Lower lobe of right lung (tissue), 2 donors: ENCODE measurements at regions not wholly inside any gene's neighbourhood (a gene's known extent, or its start where the extent isn't known, plus 50 kb on each side); places are given as distances from the start of the nearest gene placed in this dataset.
"Not testable (repeated sequence)": the region's sequence is repeated elsewhere in the genome, so short reads cannot be mapped to it uniquely, and the experiment has no call there.

Experiments used
- ATAC-seq, 2 donors: fragments of 200-7000 bp; cut with Tn5 transposase; one replicate each; pipeline ENCODE4 v1.9.1; 2020 to 2022; ENCODE audit warnings: mild to moderate bottlenecking in 2 of 2, moderate library complexity in 2 of 2
- DNase-seq: peaks from one replicate; pipeline ENCODE4 v3.0.0-alpha.2; 2020
- H3K27ac ChIP-seq: fragments of 200-600 bp; one replicate; pipeline ENCODE4 v1.8.0; 2022
- H3K27me3 ChIP-seq: fragments of 200-600 bp; one replicate; pipeline ENCODE4 v1.8.0; 2022; ENCODE audit warnings: low read depth
- H3K36me3 ChIP-seq: fragments of 200-600 bp; one replicate; pipeline ENCODE4 v1.8.0; 2022; ENCODE audit warnings: mild to moderate bottlenecking
- H3K4me1 ChIP-seq: fragments of 200-600 bp; one replicate; pipeline ENCODE4 v1.8.0; 2022
- H3K4me3 ChIP-seq: fragments of 200-600 bp; one replicate; pipeline ENCODE4 v1.8.0; 2022; ENCODE audit warnings: mild to moderate bottlenecking
- H3K9me3 ChIP-seq: fragments of 200-600 bp; one replicate; pipeline ENCODE4 v1.8.0; 2022
- CTCF ChIP-seq: fragments of 200-600 bp; IDR thresholded peaks from one replicate; pipeline ENCODE4 v1.8.0; 2022; ENCODE audit warnings: antibody characterized with exemption, mild to moderate bottlenecking
- intact Hi-C: fragments of 100-400 bp; cut with DNase I; formaldehyde crosslinking; loops from one replicate; pipeline ENCODE4 v1.11.0; 2022
- donor health status: DM: no; HTN: yes; CAD: no; lungs with severe emphysema.

GRCh38 chr4:189613207-189613606, 327.5 kb upstream of the FRG1 start:
- H3K27ac ChIP-seq: no peak overlapping the region
- no peak overlapping the region for H3K4me3 ChIP-seq
- H3K27me3 ChIP-seq: no peaks in the 10 kb centered on the region
- DNase-seq: no peak
- intact Hi-C loops: no loop called here
- no peak for ATAC-seq
- TF ChIP-seq CTCF: no peak
- no peaks in the 10 kb centered on the region for H3K36me3 ChIP-seq
- H3K9me3 ChIP-seq: no peaks in the 10 kb centered on the region
- no peaks in the 10 kb centered on the region for H3K4me1 ChIP-seq

DNA sequence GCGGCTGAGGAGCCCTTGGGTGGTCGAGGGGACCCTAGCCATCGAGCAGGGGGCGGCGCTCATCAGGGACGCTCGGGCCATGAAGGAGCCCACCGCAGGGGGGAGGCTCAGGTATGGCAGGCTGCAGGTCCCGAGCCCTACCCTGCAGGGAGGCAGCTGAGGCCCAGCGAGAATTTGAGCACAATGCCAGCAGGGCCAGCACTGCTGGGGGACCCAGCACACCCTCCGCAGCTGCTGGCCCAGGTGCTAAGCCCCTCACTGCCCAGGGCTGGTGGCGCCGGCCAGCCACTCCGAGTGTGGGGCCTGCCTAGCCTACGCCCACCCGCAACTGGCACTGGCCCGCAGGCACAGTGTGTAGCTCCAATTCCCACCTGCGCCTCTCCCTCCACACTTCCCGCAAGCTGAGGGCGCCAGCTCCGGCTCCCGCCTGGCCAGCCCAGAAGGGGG, 325.4 kb upstream of the FRG1 start:
- H3K9me3 ChIP-seq: no peaks in the 10 kb centered on the region
- intact Hi-C loops: no loop called here
- no peaks in the 10 kb centered on the region for H3K4me1 ChIP-seq
- no peak for TF ChIP-seq CTCF
- ATAC-seq: no peak
- no peak overlapping the region for H3K4me3 ChIP-seq
- no peaks in the 10 kb centered on the region for H3K36me3 ChIP-seq
- DNase-seq: no peak
- H3K27me3 ChIP-seq: no peaks in the 10 kb centered on the region
- no peak overlapping the region for H3K27ac ChIP-seq

- DNase-seq, H3K9me3 ChIP-seq, H3K4me3 ChIP-seq, H3K4me1 ChIP-seq, intact Hi-C loops, H3K27ac ChIP-seq, H3K27me3 ChIP-seq, H3K36me3 ChIP-seq, ATAC-seq: not testable (repeated sequence)
Measured at GRCh38 chr4:189617741-189618140, 322.9 kb upstream of the FRG1 start.

DNA sequence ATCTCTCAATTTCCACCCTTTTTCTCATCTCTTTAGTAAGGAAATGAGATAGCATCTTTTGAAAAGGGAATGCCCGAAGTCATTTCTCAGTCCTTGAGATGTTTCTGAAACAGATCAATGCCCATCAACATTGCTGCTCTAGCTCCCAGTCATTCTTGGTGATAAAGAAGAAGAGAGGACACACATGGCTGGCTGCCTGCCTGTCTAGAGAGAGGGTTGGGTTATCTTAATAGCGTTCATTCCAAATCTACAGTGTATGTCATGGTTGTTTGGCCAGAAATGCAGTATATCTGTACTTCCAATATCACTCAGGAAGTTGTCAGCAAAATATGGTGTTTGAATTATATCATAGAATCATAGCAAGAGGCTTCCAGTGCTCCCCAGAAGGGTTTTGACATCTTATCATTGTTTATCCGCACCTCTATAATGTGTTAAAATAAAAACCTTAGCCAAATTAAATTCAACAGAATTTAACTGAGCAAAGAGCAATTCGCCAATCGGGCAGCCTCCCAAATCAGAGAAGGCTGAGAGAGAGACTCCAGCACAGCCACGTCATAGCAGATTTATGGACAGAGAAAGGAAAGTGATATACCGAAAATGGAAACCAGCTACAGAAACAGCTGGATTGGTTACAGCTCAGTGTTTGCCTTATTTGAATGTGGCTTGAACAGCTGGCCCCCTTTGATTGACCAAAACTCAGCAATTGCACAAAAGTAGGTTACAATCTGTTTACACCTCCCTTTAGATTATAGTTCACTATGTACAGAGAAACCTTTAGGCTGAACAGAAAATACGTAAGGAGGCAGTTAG, 321.0 kb upstream of the FRG1 start:
- H3K36me3 ChIP-seq, intact Hi-C loops, H3K4me1 ChIP-seq, H3K27ac ChIP-seq, H3K27me3 ChIP-seq, H3K4me3 ChIP-seq, H3K9me3 ChIP-seq, DNase-seq, ATAC-seq: not testable (repeated sequence)

GRCh38 chr4:189622574-189622973, 318.1 kb upstream of the FRG1 start:
- H3K4me1 ChIP-seq, H3K36me3 ChIP-seq, intact Hi-C loops, H3K27me3 ChIP-seq, H3K4me3 ChIP-seq, H3K9me3 ChIP-seq, DNase-seq, H3K27ac ChIP-seq: not testable (repeated sequence)
- peak in 1 of 2 donors; percentile 59 for ATAC-seq

GRCh38 chr4:189627041-189627440, 313.6 kb upstream of the FRG1 start:
- H3K9me3 ChIP-seq, intact Hi-C loops, ATAC-seq, H3K4me3 ChIP-seq, H3K4me1 ChIP-seq, H3K27ac ChIP-seq, DNase-seq, H3K27me3 ChIP-seq, H3K36me3 ChIP-seq: not testable (repeated sequence)

- not testable (repeated sequence) for ATAC-seq
Measured at GRCh38 chr4:189629733-189630132, 310.9 kb upstream of the FRG1 start.

DNA sequence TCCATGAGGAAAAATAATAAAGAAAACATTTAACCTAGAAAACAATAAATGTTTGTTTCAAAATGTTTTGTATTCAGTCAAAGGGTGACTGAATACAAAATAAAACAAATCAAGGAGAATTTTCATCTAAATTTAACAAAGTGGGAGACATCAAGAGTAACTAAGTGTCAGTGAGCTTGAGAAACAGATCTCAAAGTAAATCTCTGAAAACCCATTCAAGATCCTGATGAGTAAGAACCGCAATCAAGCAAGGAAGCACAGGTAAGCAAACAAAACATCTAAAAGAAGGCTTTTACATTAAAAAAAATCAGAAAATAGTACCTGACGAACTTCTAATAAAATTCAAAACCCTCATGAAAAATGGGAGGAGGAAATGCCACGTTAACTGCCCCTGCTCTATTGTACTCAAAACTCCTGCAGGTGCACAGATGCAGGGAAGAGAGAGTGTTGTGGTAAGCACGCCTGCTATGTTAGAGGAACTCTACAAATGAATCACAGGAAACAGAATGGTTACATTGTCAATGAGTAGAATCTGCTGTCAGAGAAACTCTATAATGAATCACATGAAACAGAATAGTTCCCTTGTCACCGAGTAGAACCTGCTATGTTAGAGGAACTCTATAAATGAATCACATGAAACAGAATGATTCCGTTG, 309.6 kb upstream of the FRG1 start:
- intact Hi-C loops, ATAC-seq, H3K27ac ChIP-seq, H3K4me1 ChIP-seq, DNase-seq, H3K36me3 ChIP-seq, H3K27me3 ChIP-seq, H3K4me3 ChIP-seq, H3K9me3 ChIP-seq: not testable (repeated sequence)

More at GRCh38 chr4:189629733-189630132, 310.9 kb upstream of the FRG1 start:
- intact Hi-C loops, H3K27me3 ChIP-seq, H3K4me3 ChIP-seq, H3K9me3 ChIP-seq, H3K36me3 ChIP-seq, DNase-seq, H3K27ac ChIP-seq, H3K4me1 ChIP-seq: not testable (repeated sequence)

DNA sequence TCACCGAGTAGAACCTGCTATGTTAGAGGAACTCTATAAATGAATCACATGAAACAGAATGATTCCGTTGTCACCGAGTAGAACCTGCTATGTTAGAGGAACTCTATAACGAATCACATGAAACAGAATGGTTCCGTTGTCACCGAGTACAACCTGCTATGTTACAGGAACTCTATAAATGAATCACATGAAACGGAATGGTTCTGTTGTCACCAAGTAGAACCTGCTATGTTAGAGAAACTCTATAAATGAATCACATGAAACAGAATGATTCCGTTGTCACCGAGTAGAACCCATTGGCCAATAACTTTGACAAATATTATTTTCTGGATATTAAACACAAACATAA, 309.1 kb upstream of the FRG1 start:
- DNase-seq, H3K4me3 ChIP-seq, ATAC-seq, H3K27ac ChIP-seq, H3K27me3 ChIP-seq, H3K4me1 ChIP-seq, H3K36me3 ChIP-seq, H3K9me3 ChIP-seq, intact Hi-C loops: not testable (repeated sequence)

- intact Hi-C loops, H3K9me3 ChIP-seq, H3K27me3 ChIP-seq, ATAC-seq, H3K4me1 ChIP-seq, H3K27ac ChIP-seq, H3K4me3 ChIP-seq, DNase-seq, H3K36me3 ChIP-seq: not testable (repeated sequence)
Measured at GRCh38 chr4:189650436-189650835, 290.2 kb upstream of the FRG1 start.

DNA sequence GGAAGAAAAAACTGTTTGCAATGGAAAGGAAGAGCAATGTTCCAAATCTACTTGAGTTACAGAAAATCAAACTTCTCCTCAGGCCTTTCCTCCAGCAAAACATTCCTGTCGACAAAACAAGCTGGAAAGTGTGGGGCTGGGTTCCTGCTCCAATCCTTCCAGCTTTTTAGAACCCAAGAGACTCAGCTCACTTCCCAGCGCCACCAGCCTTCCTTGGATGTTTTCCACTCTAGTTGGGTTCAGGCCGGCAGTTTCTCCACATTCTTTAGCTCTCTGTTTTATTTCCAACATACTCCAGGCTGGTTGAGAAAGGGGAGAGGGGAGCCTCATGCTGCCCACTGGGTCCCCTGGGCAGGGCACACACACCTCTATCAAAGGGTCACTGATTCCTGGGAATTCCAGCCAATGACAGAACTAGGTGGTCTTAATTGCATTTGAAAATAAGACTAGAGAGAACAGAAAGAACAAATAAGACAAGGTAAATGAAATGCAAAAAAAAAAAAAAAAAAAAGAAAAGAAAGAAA, 287.5 kb upstream of the FRG1 start:
- H3K36me3 ChIP-seq, H3K4me3 ChIP-seq, H3K27me3 ChIP-seq, H3K9me3 ChIP-seq, intact Hi-C loops, ATAC-seq, DNase-seq, H3K4me1 ChIP-seq, H3K27ac ChIP-seq: not testable (repeated sequence)

- H3K4me1 ChIP-seq, H3K27me3 ChIP-seq, H3K4me3 ChIP-seq, H3K9me3 ChIP-seq, H3K27ac ChIP-seq, H3K36me3 ChIP-seq, ATAC-seq, intact Hi-C loops, DNase-seq: not testable (repeated sequence)
Measured at GRCh38 chr4:189653983-189654382, 286.7 kb upstream of the FRG1 start.
